Left lung (tissue), 4 donors: ENCODE measurements at regions not wholly inside any gene's neighbourhood (a gene's known extent, or its start where the extent isn't known, plus 50 kb on each side); places are given as distances from the start of the nearest gene placed in this dataset.
"Not testable (repeated sequence)": the region's sequence is repeated elsewhere in the genome, so short reads cannot be mapped to it uniquely, and the experiment has no call there.

Experiments used
- ATAC-seq: fragments of 200-7000 bp; cut with Tn5 transposase; one replicate; pipeline ENCODE4 v1.9.1; 2020; ENCODE audit warnings: moderate library complexity
- DNase-seq, 4 donors: peaks; one replicate each; pipeline ENCODE4 v3.0.0-alpha.2; 2013 to 2020
- H3K27ac ChIP-seq, 2 donors: fragments of 200-600 bp; sonication (generic) in 1 of 2; one replicate each; pipeline versions ENCODE4 v1.5.0 to v1.8.0; 2020 to 2021
- H3K27me3 ChIP-seq, 2 donors: fragments of 200-600 bp; sonication (generic) in 1 of 2; one replicate each; pipeline versions ENCODE4 v1.5.0 to v1.8.0; 2020 to 2021
- H3K36me3 ChIP-seq, 2 donors: fragments of 200-600 bp; sonication (generic) in 1 of 2; one replicate each; pipeline versions ENCODE4 v1.5.0 to v1.8.0; 2020 to 2021
- H3K4me1 ChIP-seq, 2 donors: fragments of 200-600 bp; one replicate each; pipeline ENCODE4 v1.8.0; 2021
- H3K4me3 ChIP-seq, 2 donors: fragments of 200-600 bp; sonication (generic) in 1 of 2; one replicate each; pipeline versions ENCODE4 v1.5.0 to v1.8.0; 2020 to 2021; ENCODE audit warnings: mild to moderate bottlenecking in 1 of 2
- H3K9me3 ChIP-seq, 2 donors: fragments of 200-600 bp; sonication (generic) in 1 of 2; one replicate each; pipeline versions ENCODE4 v1.5.0 to v1.8.0; 2020 to 2021
- intact Hi-C, 2 donors: fragments of 100-400 bp; cut with DNase I; formaldehyde crosslinking; loops; one replicate each; pipeline versions ENCODE4 v1.11.2 to v1.14.2; 2022
- TF ChIP-seq, protein P1 (sequence below), 2 donors: fragments of 200-600 bp; sonication (generic) in 1 of 2; IDR thresholded peaks; one replicate each; pipeline versions ENCODE4 v1.5.0 to v1.8.0; 2021; ENCODE audit warnings: antibody characterized with exemption in 2 of 2
- donor health status: DM: no; HTN: yes; CAD: no.
- donor health status: DM: no; HTN: no; CAD: no.

DNA sequence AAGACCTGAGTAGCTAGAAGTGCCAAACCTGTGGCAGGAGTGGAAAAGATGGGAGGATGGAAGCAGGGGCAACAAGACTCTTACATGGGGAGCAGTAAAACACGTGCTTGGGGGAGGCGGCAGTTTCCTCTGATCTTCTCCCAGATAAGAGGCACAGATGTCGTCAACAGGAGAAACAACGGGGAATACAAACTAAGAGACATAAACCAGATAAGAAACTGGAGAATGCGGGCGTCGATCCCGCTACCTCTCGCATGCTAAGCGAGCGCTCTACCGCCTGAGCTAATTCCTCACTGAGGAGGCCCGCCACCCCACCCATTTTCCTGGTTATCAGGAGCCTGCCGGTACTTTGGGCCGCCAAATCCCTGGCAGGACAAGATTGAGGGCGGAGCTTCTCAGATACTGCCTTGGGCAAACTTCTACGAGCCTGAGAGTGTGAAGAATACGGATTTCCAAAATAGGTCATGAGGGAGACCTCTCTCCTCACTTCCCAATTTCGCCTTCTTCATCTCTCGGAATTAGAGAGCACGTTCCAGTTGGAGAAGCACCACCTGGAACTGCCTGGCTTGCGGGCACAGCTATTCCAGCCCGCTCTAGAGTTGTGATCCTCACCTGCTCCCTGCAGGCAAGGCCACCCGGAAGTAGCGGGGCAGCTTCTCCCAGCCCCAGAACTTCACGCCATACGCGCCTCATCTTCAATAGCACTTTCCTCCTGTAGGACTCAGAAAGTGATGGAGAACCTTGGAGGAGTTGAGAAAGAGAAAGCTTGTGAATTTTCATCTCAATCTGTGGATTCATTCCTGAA lies 496.0 kb downstream of the PRIM2 start:
- H3K4me3 ChIP-seq, H3K36me3 ChIP-seq, H3K4me1 ChIP-seq, intact Hi-C loops, H3K27ac ChIP-seq, DNase-seq, ATAC-seq, H3K9me3 ChIP-seq: not testable (repeated sequence)
- H3K27me3 ChIP-seq = peaks cover 0 to 88% of the 10 kb centered on the region in 2 donors

DNA sequence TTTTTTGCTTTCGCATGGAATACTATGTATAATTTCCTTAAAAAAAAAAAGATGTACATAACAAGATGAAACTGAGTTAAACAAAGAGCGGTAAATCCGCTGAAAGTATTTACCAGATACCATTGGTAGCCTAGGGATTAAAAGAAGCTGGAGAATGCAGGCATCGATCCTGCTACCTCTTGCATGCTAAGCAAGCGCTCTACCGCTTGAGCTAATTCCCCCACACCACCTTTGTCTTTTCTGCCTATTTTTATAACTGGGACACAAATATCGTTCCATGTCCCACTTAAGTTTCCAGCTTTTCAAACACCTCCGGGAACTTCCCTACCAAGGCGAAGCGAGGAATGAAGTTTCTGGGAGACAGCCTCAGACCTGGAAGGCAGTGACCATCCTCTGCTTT lies 498.4 kb downstream of the PRIM2 start:
- H3K4me1 ChIP-seq, intact Hi-C loops, H3K4me3 ChIP-seq, DNase-seq, H3K27ac ChIP-seq, H3K36me3 ChIP-seq, H3K9me3 ChIP-seq, ATAC-seq: not testable (repeated sequence)
- peaks cover 0 to 73% of the 10 kb centered on the region in 2 donors for H3K27me3 ChIP-seq

DNA sequence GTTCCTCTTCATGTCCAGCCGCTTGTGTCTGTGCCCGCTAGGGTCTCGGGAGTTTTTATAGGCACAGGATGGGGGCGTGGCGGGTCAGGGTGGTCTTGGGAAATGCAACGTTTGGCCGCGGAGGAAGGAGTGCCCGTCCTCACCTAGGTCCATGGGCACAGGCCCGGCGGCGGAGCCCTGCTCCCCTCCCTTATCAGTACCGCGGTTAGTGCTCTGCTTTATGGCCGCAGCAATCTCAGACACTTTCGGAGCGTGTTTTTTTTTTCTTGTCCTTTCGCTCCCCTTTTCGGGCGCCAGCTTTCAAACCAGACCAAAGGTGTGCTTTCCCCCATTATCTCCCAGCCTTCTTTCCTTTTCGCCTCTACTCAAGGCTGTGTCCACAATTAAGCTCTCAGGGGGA lies 503.9 kb downstream of the PRIM2 start:
- intact Hi-C loops, H3K9me3 ChIP-seq, H3K27ac ChIP-seq, DNase-seq, H3K4me3 ChIP-seq, H3K36me3 ChIP-seq, H3K4me1 ChIP-seq: not testable (repeated sequence)
- peak; percentile 44 for ATAC-seq
- H3K27me3 ChIP-seq = peaks cover 5 to 56% of the 10 kb centered on the region in 2 donors

DNA sequence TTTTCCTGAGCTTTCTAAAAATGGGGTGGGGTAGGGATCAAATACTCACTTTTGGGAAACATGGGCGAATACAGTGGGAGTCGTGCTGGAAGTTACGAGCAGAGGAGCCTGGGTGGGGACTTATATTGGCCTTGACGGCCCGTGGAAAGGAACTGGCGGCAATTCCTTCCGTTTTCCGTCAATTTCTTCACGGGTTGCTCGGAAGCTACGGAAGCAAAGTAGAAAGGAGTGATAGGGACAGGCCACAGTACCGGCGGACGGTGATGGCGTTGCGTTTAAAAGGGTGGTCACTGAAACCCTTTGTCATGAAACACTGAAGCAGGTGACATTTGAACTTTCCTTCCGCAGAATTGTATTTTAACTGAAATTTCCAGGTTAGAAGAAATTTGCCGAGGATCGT lies 505.0 kb downstream of the PRIM2 start:
- DNase-seq, H3K4me1 ChIP-seq, ATAC-seq, intact Hi-C loops, H3K9me3 ChIP-seq, H3K4me3 ChIP-seq, H3K36me3 ChIP-seq, H3K27ac ChIP-seq: not testable (repeated sequence)
- peaks cover 5 to 45% of the 10 kb centered on the region in 2 donors for H3K27me3 ChIP-seq

DNA sequence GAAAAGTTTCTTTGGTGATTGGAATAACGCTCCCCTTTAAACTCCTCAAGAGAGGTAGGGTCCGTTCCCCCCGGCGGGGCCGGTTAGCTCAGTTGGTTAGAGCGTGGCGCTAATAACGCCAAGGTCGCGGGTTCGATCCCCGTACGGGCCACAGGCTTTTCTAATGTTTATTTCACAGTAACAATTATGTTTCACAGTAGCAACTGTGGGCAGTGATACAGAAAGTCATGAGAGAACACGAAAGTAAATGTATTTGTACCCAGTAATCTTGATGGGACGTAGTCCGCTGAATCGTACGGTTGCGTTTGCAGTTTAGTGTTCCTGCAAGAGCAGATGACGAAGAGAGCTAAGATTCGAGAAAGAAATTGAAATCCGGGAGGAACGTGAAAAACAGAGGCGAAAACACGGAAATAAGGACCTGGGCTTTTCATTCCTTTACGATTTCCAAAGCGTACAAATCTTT lies 505.5 kb downstream of the PRIM2 start:
- peaks cover 5 to 43% of the 10 kb centered on the region in 2 donors for H3K27me3 ChIP-seq
- TF ChIP-seq, protein P1, sequence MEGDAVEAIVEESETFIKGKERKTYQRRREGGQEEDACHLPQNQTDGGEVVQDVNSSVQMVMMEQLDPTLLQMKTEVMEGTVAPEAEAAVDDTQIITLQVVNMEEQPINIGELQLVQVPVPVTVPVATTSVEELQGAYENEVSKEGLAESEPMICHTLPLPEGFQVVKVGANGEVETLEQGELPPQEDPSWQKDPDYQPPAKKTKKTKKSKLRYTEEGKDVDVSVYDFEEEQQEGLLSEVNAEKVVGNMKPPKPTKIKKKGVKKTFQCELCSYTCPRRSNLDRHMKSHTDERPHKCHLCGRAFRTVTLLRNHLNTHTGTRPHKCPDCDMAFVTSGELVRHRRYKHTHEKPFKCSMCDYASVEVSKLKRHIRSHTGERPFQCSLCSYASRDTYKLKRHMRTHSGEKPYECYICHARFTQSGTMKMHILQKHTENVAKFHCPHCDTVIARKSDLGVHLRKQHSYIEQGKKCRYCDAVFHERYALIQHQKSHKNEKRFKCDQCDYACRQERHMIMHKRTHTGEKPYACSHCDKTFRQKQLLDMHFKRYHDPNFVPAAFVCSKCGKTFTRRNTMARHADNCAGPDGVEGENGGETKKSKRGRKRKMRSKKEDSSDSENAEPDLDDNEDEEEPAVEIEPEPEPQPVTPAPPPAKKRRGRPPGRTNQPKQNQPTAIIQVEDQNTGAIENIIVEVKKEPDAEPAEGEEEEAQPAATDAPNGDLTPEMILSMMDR (IDR thresholded peaks at IDR 0.05) = no peak
- H3K4me3 ChIP-seq = no peak overlapping the region
- H3K27ac ChIP-seq = no peak overlapping the region
- H3K9me3 ChIP-seq = no peaks in the 10 kb centered on the region
- H3K36me3 ChIP-seq = no peaks in the 10 kb centered on the region
- ATAC-seq (no peak), DNase-seq (no peak)
- intact Hi-C loops = no loop called here
- no peaks in the 10 kb centered on the region for H3K4me1 ChIP-seq

DNA sequence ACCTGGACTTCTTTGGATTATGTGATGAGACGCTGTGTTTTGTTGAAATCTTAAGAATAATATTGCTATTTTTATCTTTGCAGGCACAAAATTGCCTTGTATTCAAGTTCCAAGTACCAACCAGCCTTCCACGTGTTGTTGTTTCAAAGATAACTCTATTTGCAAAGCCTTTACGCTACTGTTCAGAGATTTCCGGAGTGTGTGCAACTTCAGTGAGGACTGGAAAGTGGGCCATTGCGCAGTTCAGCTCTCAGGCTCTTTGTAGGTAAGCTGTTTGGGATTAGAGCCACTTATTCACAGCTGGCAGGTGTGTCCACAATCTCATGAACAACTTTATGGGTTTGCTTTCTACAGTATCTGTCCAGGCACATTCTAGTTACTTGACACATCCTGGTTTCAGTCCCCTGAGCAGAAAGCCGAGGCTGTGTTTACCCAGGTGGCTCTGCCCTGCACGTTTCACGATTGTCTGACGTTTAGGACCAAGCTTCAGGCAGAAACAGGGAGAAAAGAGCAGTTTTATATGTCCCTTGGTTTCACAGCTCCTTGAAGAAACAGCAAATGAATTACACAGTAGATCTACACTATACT lies 520.3 kb downstream of the PRIM2 start:
- H3K27me3 ChIP-seq, H3K27ac ChIP-seq, H3K36me3 ChIP-seq, H3K4me1 ChIP-seq, H3K4me3 ChIP-seq, H3K9me3 ChIP-seq, DNase-seq, intact Hi-C loops: not testable (repeated sequence)
- ATAC-seq = peak; percentile 75

DNA sequence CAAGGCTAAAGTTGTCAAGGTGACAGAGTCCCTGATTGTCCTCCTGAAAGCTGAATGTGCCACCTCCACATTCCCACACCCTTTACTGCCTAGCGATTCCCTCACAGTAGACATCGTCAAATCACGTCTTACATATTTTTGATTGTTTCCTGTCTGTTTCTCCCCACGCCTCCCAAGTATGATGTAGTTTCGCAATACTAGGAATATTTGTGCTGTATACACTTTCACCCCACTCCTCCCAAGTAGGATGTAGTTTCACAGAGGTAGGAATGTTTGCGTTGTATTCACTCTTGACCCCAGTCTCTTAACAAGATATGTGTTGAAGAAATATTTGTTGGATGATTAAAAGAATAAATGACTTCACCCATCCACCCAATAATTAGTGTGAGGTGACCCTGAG lies 524.1 kb downstream of the PRIM2 start:
- H3K27me3 ChIP-seq, H3K9me3 ChIP-seq, intact Hi-C loops, H3K36me3 ChIP-seq, H3K4me1 ChIP-seq, H3K4me3 ChIP-seq, DNase-seq, H3K27ac ChIP-seq: not testable (repeated sequence)
- ATAC-seq = peak; percentile 66

DNA sequence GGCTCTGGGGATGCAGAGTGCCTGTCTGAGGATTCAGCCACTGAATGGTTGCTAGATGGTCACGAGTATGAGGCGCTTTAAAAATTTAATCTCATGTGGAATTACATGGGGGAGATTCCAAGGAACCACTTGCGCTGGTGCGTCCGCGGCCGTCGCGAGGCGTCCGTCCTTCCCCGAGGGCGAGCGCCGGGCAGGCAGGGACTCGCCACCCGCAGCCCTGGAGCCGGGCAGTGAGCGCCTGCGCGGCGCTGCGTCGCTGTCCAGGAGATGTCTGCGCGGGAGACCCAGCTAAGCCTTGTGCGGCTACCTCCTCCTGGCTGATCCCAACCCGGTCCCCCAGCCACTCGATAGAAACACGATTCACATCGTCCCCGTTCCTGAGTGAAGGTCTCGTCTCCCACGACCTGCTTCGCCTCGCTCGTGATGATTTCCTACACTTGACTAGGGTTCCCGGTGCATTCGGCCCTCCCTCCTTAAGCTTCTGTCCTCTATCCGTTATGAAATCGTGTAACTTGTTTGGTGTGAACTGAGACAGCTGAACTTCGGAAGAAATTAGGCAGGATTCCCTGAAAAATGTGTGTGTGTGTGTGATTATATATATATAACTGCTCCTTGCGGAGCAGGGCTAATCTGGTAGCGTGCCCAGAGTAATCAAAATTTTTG lies 536.4 kb downstream of the PRIM2 start:
- DNase-seq (peak in 2 of 4 donors; percentile 5 to 52), ATAC-seq (peak; percentile 87)
- intact Hi-C loops, H3K4me1 ChIP-seq, H3K27ac ChIP-seq, H3K4me3 ChIP-seq, H3K36me3 ChIP-seq, H3K9me3 ChIP-seq: not testable (repeated sequence)
- peaks cover 0 to 24% of the 10 kb centered on the region in 2 donors for H3K27me3 ChIP-seq

DNA sequence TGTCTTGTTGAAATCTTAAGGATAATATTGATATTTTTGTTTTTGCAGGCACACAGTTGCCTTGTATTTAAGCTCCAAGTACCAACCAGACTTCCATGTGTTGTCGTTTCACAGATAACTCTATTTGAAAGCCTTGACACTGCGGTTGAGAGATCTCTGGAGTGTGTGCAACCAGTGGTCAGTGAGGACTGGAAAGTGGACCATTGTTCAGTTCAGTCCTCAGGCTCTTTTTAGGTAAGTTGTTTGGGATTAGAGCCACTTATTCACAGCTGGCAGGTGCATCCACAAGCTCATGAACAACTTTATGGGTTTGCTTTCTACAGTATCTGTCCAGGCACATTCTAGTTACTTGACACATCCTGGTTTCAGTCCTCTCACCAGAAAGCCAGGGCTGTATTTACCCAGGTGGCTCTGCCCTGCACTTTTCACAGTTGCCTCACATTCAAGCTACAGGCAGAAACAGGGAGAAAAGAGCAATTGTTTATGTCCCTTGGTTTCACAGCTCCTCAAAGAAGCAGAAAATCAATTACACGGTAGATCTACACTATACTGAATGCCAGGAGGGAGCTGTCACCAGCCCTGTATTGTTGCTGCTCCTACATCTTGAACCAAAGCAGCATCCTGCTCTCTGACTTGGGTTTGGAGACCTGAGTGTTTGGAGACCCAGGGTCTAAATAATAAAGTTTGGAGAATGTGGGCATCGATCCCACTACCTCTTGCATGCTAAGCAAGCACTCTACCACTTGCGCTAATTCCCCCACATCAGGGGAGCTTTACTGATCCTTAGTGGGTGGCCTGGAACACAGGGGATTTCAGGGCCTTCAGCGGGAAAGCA lies 543.3 kb downstream of the PRIM2 start:
- not testable (repeated sequence) for H3K9me3 ChIP-seq, H3K27ac ChIP-seq, ATAC-seq

DNA sequence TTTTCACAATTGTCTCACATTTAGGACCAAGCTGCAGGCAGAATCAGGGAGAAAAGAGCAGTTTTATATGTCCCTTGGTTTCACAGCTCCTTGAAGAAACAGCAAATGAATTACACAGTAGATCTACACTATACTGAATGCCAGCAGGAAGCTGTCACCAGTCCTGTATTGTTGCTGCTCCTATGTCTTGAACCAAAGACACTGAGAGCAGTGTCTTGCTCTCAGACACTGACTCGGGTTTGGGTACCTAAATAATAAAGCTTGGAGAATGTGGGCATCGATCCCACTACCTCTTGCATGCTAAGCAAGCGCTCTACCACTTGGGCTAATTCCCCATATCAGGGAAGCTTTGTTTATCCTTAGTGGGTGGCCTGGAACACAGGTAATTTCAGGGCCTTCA lies 552.7 kb downstream of the PRIM2 start:
- H3K9me3 ChIP-seq, intact Hi-C loops, ATAC-seq, DNase-seq, H3K4me1 ChIP-seq, H3K27ac ChIP-seq, H3K36me3 ChIP-seq, H3K27me3 ChIP-seq, H3K4me3 ChIP-seq: not testable (repeated sequence)

More for the DNA sequence above, 543.3 kb downstream of the PRIM2 start:
- DNase-seq, H3K4me1 ChIP-seq, H3K36me3 ChIP-seq, H3K27me3 ChIP-seq, intact Hi-C loops, H3K4me3 ChIP-seq: not testable (repeated sequence)

DNA sequence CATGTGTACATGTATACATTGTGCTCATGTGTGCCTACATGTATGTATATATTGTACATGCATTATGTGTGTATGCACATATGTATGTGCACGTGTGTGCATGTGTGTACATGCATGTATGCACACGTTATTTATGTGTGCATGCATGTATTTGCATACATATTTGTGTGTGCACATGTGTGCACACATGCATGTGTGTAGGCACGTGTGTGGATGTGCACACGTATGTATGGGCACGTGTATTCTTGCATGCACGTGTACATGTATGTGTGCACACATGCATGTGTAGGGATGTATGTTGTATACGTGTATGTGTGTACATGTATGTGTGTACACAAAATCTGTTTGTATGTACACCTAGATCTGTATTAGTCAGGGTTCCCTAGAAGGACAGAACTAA lies 556.0 kb downstream of the PRIM2 start:
- H3K36me3 ChIP-seq, intact Hi-C loops, H3K27ac ChIP-seq, H3K9me3 ChIP-seq, H3K4me3 ChIP-seq, H3K4me1 ChIP-seq, ATAC-seq, H3K27me3 ChIP-seq, DNase-seq: not testable (repeated sequence)
